ENCODE measurements at regions not wholly inside any gene's neighbourhood (a gene's known extent, or its start where the extent isn't known, plus 50 kb on each side); places are given as distances from the start of the nearest gene placed in this dataset.

DNA sequence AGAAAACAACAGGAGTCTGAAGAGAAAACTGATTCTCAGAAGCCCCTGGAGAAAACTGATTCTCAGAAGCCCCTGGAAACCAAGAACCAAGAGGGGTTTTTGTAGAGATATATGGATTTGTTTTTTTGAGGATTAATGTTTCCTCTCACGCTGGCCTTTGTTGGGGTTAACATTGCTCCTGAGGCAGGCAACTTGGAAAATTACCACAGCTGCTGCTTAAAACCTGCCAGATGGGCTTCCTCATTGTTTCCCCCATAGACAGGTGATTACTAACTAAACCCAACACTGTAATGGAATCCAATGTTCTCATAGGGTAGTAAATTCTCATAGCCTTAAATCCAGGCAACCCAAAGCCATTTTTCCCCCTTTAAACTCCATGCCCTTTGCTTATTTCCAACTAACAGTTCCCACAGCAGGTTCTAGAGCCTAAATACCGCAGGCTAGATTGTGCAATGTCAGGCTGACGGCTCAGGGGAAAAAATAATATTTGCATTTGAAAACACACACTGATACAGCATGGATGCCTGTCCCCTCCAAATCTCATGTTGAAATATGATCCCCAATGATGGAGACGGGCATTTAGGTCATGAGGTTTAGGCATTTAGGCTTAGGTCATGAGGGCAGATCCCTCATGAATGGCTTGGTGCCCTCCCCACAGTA, 272.3 kb upstream of the PKDCC start:
- 29 to 56% (median 34%) methylated on average over 4 of the region's 4 CpGs for WGBS, 3 donors
- no peaks in the 10 kb centered on the region for H3K4me1 ChIP-seq

DNA sequence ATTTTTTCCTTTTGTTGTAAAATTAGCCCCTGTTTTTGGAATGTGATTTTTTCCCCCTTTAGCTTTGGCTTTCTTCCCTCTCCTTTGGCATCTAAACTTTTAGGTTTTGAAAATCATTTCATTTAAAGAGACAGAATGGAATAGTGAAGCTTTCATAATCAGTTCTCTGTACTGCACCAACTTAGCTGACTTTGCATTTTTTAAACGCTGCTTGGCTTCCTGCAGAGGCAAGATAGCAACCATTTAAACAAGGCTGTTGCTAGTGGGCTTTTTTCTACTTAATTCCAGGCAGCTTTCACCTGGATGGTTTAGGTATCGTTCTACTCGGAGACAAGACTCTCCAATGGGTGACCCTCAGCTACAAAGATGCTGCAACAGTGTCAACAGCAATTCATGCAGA, 267.9 kb upstream of the PKDCC start:
- Histone ChIP-seq H3K4me3 (no peak overlapping the region), H3K9me3 (no peaks in the 10 kb centered on the region), H3K36me3 (ENCODE audit: insufficient read depth in 1 of 2, low read depth in 1 of 2) (no peaks in the 10 kb centered on the region), H3K27me3 (ENCODE audit: insufficient read depth in 3 of 3, low read length in 2 of 3) (no peaks in the 10 kb centered on the region), H3K4me1 (no peaks in the 10 kb centered on the region), H3K27ac (no peak overlapping the region)
- WGBS, 3 donors = 43 to 45% (median 44%) methylated on average over 3 of the region's 3 CpGs
- DNase-seq (no peak), ATAC-seq (no peak)
- TF ChIP-seq, protein P1, sequence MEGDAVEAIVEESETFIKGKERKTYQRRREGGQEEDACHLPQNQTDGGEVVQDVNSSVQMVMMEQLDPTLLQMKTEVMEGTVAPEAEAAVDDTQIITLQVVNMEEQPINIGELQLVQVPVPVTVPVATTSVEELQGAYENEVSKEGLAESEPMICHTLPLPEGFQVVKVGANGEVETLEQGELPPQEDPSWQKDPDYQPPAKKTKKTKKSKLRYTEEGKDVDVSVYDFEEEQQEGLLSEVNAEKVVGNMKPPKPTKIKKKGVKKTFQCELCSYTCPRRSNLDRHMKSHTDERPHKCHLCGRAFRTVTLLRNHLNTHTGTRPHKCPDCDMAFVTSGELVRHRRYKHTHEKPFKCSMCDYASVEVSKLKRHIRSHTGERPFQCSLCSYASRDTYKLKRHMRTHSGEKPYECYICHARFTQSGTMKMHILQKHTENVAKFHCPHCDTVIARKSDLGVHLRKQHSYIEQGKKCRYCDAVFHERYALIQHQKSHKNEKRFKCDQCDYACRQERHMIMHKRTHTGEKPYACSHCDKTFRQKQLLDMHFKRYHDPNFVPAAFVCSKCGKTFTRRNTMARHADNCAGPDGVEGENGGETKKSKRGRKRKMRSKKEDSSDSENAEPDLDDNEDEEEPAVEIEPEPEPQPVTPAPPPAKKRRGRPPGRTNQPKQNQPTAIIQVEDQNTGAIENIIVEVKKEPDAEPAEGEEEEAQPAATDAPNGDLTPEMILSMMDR (IDR thresholded peaks at IDR 0.05) = no peak
- intact Hi-C loops (cut with DNase I) = loop anchor here (5.0 to 10.0 kb wide), 3 partner anchors 368 to 1868 kb away; no protein-coding TSS in a partner anchor

More for the DNA sequence above, 272.3 kb upstream of the PKDCC start:
- Histone ChIP-seq H3K9me3 (no peaks in the 10 kb centered on the region), H3K27ac (no peak overlapping the region), H3K27me3 (ENCODE audit: insufficient read depth in 3 of 3, low read length in 2 of 3) (no peaks in the 10 kb centered on the region), H3K4me3 (no peak overlapping the region), H3K36me3 (ENCODE audit: insufficient read depth in 1 of 2, low read depth in 1 of 2) (no peaks in the 10 kb centered on the region)
- TF ChIP-seq, protein P1 (IDR thresholded peaks at IDR 0.05) = no peak
- DNase-seq (no peak), ATAC-seq (no peak)
- intact Hi-C loops (cut with DNase I) = no loop called here

DNA sequence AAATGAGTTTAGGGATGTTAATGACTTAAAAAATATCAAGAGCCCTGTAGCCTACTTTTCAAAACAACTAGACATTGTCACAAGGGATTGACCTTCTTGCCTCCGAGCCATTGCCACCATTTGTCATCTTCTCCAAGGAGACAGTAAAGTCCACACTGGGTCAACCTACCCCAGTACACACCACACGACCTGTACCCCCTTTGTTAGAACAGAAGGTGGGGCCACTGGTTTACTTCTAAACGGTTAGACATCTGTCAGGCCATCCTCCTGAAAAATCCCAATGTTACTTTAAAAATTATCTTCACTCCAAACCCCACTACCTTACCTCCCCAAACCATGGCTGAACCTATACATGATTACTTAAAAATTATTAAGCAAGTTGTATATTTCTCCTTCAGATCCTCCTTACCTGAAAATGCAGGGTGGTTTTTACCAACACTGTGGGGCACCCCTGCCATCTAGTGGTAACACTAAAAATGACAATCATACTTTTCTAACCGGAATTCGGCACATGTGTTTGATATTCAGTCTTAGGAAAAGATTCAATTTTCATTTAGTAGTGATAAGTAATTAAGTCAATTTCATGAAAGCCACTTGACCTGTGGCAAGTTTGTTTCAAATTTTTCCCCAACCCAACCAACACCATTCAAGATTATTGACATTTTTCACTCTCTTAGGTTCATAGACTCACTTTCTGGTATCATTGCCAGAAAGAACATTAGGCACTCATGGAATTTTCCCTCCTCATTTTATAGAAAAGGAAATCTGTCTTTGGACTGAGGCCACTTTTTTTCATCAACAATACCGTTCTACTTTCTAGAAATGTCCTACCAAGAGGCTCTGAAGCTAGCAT, 265.3 kb upstream of the PKDCC start:
- no peaks in the 10 kb centered on the region for H3K36me3 ChIP-seq (ENCODE audit: insufficient read depth in 1 of 2, low read depth in 1 of 2)
- intact Hi-C loops (cut with DNase I) = loop anchor here (5.0 to 10.0 kb wide), 3 partner anchors 370 to 1870 kb away; no protein-coding TSS in a partner anchor
- ATAC-seq (peak in 1 of 4 donors; percentile 57), DNase-seq (no peak)
- H3K4me1 ChIP-seq = no peaks in the 10 kb centered on the region
- H3K27ac ChIP-seq = no peak overlapping the region
- no peak overlapping the region for H3K4me3 ChIP-seq
- TF ChIP-seq, protein P1 (IDR thresholded peaks at IDR 0.05) = peak; percentile 84
- no peaks in the 10 kb centered on the region for H3K27me3 ChIP-seq (ENCODE audit: insufficient read depth in 3 of 3, low read length in 2 of 3)
- H3K9me3 ChIP-seq = no peaks in the 10 kb centered on the region
- 37 to 46% (median 38%) methylated on average over 6 of the region's 6 CpGs for WGBS, 3 donors

DNA sequence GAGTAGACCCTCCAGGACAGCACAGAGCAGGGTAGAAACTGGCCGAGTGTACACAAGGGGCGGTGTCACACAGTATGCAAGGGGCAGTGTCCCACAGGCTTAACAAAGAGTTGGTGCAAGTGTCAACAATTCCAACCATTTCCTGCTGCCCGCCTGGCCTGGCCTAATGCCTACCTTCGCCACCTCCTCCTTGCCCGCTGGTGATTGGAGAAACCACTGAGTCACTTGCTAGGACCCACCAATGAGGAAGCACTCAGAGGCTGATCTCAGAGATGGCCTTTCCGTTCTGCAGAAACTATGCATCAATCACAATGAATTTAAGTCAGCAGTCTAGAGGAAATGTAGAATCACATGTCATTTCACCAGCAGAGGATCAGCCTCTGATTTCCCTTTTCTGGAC, 263.3 kb upstream of the PKDCC start:
- intact Hi-C loops (cut with DNase I) = loop anchor here (5.0 to 10.0 kb wide), 3 partner anchors 372 to 1872 kb away; no protein-coding TSS in a partner anchor
- Histone ChIP-seq H3K4me3 (no peak overlapping the region), H3K36me3 (ENCODE audit: insufficient read depth in 1 of 2, low read depth in 1 of 2) (no peaks in the 10 kb centered on the region), H3K27me3 (ENCODE audit: insufficient read depth in 3 of 3, low read length in 2 of 3) (no peaks in the 10 kb centered on the region), H3K4me1 (no peaks in the 10 kb centered on the region), H3K27ac (no peak overlapping the region), H3K9me3 (no peaks in the 10 kb centered on the region)
- no peak for ATAC-seq
- WGBS, 3 donors = 82 to 84% (median 84%) methylated on average over 6 of the region's 6 CpGs
- no peak for DNase-seq
- TF ChIP-seq, protein P1 (IDR thresholded peaks at IDR 0.05) = no peak
